Fibroblast of lung (primary cell): ENCODE measurements at regions not wholly inside any gene's neighbourhood (a gene's known extent, or its start where the extent isn't known, plus 50 kb on each side); places are given as distances from the start of the nearest gene placed in this dataset.

Experiments used
- CTCF ChIP-seq, 2 donors: IDR thresholded peaks in 1 of 2; conservative IDR thresholded peaks in 1 of 2; 1 replicate in 1 of 2; 2 replicates in 1 of 2; pipeline ENCODE4 v1.5.1; 2011 to 2012; ENCODE audit warnings: low read length in 2 of 2, control low read depth in 1 of 2, inconsistent platforms in 1 of 2, low read depth in 1 of 2, mild to moderate bottlenecking in 1 of 2
- EZH2 ChIP-seq: IDR thresholded peaks from 2 replicates; pipeline ENCODE4 v1.5.1; 2012; ENCODE audit warnings: low read length, control low read depth, mild to moderate bottlenecking; ENCODE audit errors: missing control alignments

DNA sequence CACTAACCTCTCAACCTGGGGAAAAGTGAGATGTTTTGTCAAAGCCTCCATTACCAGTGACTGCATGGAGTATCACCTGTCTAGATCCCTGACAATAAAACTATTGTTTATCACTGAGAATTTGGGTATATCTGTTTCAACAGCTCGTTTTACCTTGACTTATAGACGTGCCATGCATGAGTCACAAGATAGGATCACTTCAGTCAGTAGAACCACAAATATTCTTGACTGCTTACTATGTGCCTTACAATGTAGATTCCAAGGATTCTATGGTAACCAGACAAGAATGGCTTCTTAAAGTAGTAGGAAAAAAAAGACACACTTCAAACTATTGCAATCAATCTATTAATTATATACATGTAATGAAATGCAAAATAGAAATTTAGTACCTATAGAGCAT, 55.7 kb upstream of the GRM7 start:
- TF ChIP-seq CTCF (conservative IDR thresholded peaks at IDR 0.05 in 1 of 2, IDR thresholded peaks at IDR 0.05 in 1 of 2; ENCODE audit: low read depth in 1 of 2, low read length in 2 of 2) (no peak), EZH2 (no peak)
